GM12872 (cell line): ENCODE measurements at regions not wholly inside any gene's neighbourhood (a gene's known extent, or its start where the extent isn't known, plus 50 kb on each side); places are given as distances from the start of the nearest gene placed in this dataset.

Source experiments
- CTCF ChIP-seq: IDR thresholded peaks from 3 replicates; pipeline ENCODE4 v1.5.1; 2011; ENCODE audit warnings: low read depth, mild to moderate bottlenecking, low read length, moderate library complexity; ENCODE audit not compliant: insufficient read depth

- no peak for TF ChIP-seq CTCF
Measured at GRCh38 chr18:31241425-31241824, 76.5 kb upstream of the DSG1 start.

DNA sequence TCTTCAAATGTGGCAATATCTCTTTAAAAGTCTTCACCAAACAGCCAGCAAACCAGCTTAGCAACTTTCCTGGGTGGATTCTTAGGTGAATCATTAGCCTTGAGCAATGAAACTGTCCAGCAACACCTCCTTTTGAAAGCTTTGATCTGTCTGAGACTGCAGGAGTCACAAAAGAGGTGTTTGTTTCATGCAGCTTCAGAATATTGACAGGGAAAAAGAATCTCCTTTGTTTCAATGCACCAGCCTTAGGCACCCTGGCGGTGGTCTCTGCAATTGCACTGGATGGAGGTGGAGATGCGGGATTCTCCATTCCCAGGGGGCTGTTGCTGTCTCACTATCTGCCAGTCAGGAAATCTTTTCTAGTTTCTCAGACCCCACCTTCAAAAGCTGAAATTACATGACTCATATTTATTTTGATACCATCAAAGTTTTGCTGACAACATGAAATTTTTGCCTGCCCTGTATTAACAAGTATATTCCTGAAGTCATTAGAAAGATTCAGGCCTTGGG is 76.0 kb upstream of the DSG1 start:
- peak; percentile 61; the same call in 2 of the 3 replicates for TF ChIP-seq CTCF

GRCh38 chr18:31243740-31244512 is 74.0 kb upstream of the DSG1 start:
- TF ChIP-seq CTCF: no peak

DNA sequence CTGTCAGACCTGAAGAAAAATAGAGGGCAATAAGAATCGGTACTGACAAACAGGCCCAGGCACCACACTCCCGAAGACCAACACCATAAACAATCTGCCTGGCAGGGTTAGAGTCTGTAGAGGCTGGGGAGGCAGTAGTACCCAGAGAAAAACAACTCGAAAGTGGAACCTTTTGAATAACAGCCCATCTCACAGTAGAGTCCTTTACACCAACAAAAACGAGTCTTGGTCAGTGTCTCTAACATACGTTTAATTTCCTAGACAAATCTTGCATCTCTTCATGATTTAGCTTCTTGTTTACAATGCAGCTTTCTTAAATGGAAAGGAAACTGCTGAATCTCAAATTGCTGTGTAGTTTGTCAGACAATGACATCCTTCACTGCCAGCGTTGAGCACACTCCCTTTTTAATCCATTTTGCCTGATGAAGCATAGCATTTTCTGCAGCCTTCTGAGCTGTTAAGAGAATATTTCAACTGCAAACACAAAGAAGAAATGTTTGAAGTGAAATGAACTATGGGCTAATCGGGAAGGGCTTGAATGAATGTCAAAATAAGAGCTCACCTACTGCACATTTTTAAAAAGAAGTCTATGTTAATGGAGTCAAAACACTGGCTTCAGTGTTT is 73.1 kb upstream of the DSG1 start:
- TF ChIP-seq CTCF: no peak

GRCh38 chr18:31245820-31246219 is 72.1 kb upstream of the DSG1 start:
- no peak for TF ChIP-seq CTCF

- TF ChIP-seq CTCF: no peak
Measured at GRCh38 chr18:31246460-31246859, 71.5 kb upstream of the DSG1 start.

- TF ChIP-seq CTCF: no peak
Measured at GRCh38 chr18:31247574-31248199, 70.3 kb upstream of the DSG1 start.
